ENCODE measurements at regions not wholly inside any gene's neighbourhood (a gene's known extent, or its start where the extent isn't known, plus 50 kb on each side); places are given as distances from the start of the nearest gene placed in this dataset.

- TF ChIP-seq FOXM1 (IDR thresholded peaks at IDR 0.05; ENCODE audit: borderline replicate concordance), result no peak
- TF ChIP-seq SUZ12 (IDR thresholded peaks at IDR 0.05), result no peak
- TF ChIP-seq FOXK2 (IDR thresholded peaks at IDR 0.05), result no peak
- no peak for TF ChIP-seq SP1 (IDR thresholded peaks at IDR 0.05)
Measured at GRCh38 chr12:124455336-124455735, 112.1 kb downstream of the NCOR2 start.
